Lung (tissue), 11 donors: ENCODE measurements at regions not wholly inside any gene's neighbourhood (a gene's known extent, or its start where the extent isn't known, plus 50 kb on each side); places are given as distances from the start of the nearest gene placed in this dataset.
"Not testable (repeated sequence)": the region's sequence is repeated elsewhere in the genome, so short reads cannot be mapped to it uniquely, and the experiment has no call there.

Source experiments
- ATAC-seq: fragments of 200-7000 bp; cut with Tn5 transposase; one replicate; pipeline ENCODE4 v1.9.1; 2020; ENCODE audit warnings: moderate number of reproducible peaks; ENCODE audit not compliant: insufficient read depth, low FRiP score
- DNase-seq, 3 donors: peaks; one replicate each; pipeline ENCODE4 v3.0.0-alpha.2; 2013 to 2017
- H3K27ac ChIP-seq, 2 donors: one replicate each; pipeline ENCODE4 v1.5.1; 2013; ENCODE audit warnings: mild to moderate bottlenecking in 2 of 2, moderate library complexity in 2 of 2, control low read depth in 1 of 2, inconsistent platforms in 1 of 2, low read depth in 1 of 2, low read length in 1 of 2
- H3K27me3 ChIP-seq, 3 donors: one replicate each; pipeline ENCODE4 v1.5.1; 2013; ENCODE audit warnings: low read length in 2 of 3; ENCODE audit not compliant: control insufficient read depth in 3 of 3, insufficient read depth in 3 of 3
- H3K36me3 ChIP-seq, 4 donors: one replicate each; pipeline ENCODE4 v1.5.1; 2013; ENCODE audit warnings: low read length in 4 of 4, mild to moderate bottlenecking in 1 of 4, moderate library complexity in 1 of 4; ENCODE audit not compliant: control insufficient read depth in 4 of 4, insufficient read depth in 4 of 4
- H3K4me1 ChIP-seq, 5 donors: one replicate each; pipeline ENCODE4 v1.5.1; 2013; ENCODE audit warnings: low read length in 5 of 5, mild to moderate bottlenecking in 2 of 5, moderate library complexity in 1 of 5; ENCODE audit not compliant: control insufficient read depth in 5 of 5, insufficient read depth in 5 of 5
- H3K4me3 ChIP-seq: one replicate; pipeline ENCODE4 v1.5.1; 2013; ENCODE audit warnings: mild to moderate bottlenecking, control low read depth, moderate library complexity
- H3K9ac ChIP-seq, 2 donors: one replicate each; pipeline ENCODE4 v1.5.1; 2013; ENCODE audit warnings: low read length in 2 of 2, control low read depth in 1 of 2; ENCODE audit not compliant: insufficient read depth in 1 of 2
- H3K9me3 ChIP-seq, 4 donors: one replicate each; pipeline ENCODE4 v1.5.1; 2013; ENCODE audit warnings: low read length in 3 of 4, mild to moderate bottlenecking in 1 of 4, moderate library complexity in 1 of 4; ENCODE audit not compliant: control insufficient read depth in 4 of 4, insufficient read depth in 3 of 4
- WGBS, 2 donors: extraction: QIAGEN DNeasy Blood & Tissue Kit; methylation state at CpG; one replicate each; pipeline ENCODE4 v1.1.7; 2013; 5-methylcytosine and 5-hydroxymethylcytosine counted together
- TF ChIP-seq, protein P1 (sequence below): IDR thresholded peaks from 2 replicates; pipeline ENCODE4 v1.5.1; 2012; ENCODE audit warnings: mild to moderate bottlenecking; ENCODE audit errors: control extremely low read depth, extremely low read depth
- donor health status: control.
- donor health status: control.
- donor health status: Bipolar disorder and iron deficiency.
- donor health status: healthy.
- donor health status: DM: yes; HTN: yes; CAD: no.

DNA sequence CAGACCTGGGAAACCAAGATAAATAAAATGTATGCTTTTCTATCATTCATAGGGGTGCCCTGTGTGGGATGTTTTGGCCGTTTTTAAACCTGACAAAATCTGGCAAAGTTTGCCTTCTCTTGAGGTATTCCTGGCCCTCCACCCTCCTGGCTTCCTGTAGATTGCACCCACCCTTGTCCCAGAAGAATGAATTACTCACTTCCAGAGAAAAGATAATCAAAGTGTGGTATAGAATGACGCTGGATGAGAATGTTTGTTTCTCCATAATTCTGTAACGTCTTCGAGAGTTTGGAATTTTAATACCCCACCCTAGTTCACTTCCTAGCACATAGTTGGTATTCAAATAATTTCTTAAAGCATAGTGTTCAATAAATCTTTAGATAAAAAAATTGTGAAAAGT lies 519.7 kb upstream of the PFKP start:
- no peaks in the 10 kb centered on the region for H3K4me1 ChIP-seq
- no peaks in the 10 kb centered on the region for H3K27me3 ChIP-seq
- TF ChIP-seq, protein P1, sequence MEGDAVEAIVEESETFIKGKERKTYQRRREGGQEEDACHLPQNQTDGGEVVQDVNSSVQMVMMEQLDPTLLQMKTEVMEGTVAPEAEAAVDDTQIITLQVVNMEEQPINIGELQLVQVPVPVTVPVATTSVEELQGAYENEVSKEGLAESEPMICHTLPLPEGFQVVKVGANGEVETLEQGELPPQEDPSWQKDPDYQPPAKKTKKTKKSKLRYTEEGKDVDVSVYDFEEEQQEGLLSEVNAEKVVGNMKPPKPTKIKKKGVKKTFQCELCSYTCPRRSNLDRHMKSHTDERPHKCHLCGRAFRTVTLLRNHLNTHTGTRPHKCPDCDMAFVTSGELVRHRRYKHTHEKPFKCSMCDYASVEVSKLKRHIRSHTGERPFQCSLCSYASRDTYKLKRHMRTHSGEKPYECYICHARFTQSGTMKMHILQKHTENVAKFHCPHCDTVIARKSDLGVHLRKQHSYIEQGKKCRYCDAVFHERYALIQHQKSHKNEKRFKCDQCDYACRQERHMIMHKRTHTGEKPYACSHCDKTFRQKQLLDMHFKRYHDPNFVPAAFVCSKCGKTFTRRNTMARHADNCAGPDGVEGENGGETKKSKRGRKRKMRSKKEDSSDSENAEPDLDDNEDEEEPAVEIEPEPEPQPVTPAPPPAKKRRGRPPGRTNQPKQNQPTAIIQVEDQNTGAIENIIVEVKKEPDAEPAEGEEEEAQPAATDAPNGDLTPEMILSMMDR = no peak
- no peak overlapping the region for H3K4me3 ChIP-seq
- ATAC-seq (no peak), DNase-seq (no peak)
- no peak overlapping the region for H3K27ac ChIP-seq
- 52 to 63% methylated on average over 4 of the region's 4 CpGs for WGBS, 2 donors
- H3K9me3 ChIP-seq = peaks cover 0 to 2% (median 0%) of the 10 kb centered on the region in 4 donors
- H3K9ac ChIP-seq = no peak overlapping the region
- H3K36me3 ChIP-seq = no peaks in the 10 kb centered on the region

DNA sequence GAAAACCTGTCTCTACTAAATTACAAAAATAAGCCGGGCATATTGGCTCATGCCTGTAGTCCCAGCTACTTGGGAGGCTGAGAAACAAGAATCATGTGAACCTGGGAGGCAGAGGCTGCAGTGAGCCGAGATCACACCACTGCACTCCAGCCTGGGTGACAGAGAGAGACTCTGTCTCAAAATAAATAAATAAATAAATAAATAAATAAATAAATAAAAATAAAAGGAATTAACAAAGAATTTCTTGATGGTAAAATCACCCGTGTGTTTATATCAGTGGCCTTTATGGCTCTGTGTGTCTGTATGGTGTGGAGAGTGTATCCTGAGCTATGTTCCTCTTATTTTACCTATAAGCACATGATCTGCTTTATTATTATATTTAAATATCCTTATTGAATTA lies 520.5 kb upstream of the PFKP start:
- not testable (repeated sequence) for H3K27me3 ChIP-seq, H3K36me3 ChIP-seq, H3K4me3 ChIP-seq, ATAC-seq, DNase-seq, H3K4me1 ChIP-seq, H3K9ac ChIP-seq, H3K9me3 ChIP-seq, H3K27ac ChIP-seq
- WGBS, 2 donors = 90 to 95% methylated on average over 3 of the region's 3 CpGs

DNA sequence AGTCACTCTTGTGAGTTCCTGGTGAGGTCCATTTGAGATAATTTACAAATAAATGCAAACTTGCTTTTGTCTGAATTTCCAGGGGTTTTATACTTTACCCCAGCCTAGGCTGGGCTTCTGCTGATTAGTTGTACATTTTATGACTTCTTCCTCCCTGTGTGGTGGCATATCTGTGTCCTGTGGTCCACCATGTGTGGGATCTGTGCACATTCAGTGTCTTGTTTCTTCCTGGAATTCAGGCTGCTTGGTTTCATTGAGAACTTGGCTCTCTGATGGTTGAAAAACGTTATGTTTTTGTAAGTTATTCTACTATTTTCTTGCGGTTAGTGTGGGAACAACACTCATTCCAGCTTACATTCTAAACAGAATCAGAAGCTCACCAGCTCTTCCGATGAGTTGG lies 523.4 kb upstream of the PFKP start:
- ATAC-seq = no peak
- TF ChIP-seq, protein P1 = no peak
- WGBS, 2 donors = 82 to 94% methylated on average over 3 of the region's 3 CpGs
- no peaks in the 10 kb centered on the region for H3K9me3 ChIP-seq
- DNase-seq = no peak
- H3K36me3 ChIP-seq = no peaks in the 10 kb centered on the region
- H3K27ac ChIP-seq = no peak overlapping the region
- H3K27me3 ChIP-seq = no peaks in the 10 kb centered on the region
- H3K4me3 ChIP-seq = no peak overlapping the region
- H3K4me1 ChIP-seq = no peaks in the 10 kb centered on the region
- no peak overlapping the region for H3K9ac ChIP-seq

DNA sequence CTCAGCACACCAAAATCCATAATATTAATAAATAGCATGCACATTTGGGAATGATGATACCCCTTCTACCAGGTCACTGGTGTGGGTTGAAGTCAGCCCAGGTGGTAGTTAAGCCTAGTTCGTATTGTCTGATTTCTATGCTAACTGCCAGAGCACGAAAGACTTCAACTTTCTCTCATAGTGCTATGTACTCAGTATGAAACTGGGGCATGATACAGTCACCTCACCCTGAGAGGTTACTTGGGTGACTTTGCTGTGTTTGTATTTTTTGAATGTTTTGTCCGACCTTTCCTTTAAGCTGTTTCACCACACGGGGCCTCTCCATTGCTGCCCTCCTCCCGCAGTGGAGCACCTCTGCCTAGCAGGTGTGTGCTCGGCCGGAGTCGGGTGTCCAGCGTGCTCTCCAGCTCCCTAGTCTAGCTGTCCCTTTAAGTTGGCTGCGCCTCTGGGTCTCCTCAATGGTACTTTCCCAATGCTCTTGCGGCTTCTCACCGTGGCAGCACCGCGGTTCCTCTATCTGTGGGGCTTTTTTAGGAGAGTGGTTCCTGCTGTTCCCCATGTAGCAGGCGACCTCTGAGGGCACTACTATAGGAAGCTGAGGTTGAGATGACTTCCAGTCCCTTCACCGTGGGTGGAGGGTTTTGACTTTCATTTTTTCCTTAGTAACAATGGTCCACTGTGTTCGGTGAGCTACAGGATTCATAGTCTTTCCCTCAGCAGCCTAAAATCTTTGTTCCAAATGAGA lies 524.0 kb upstream of the PFKP start:
- no peaks in the 10 kb centered on the region for H3K27me3 ChIP-seq
- 86 to 88% methylated on average over 17 of the region's 17 CpGs for WGBS, 2 donors
- H3K9me3 ChIP-seq = no peaks in the 10 kb centered on the region
- no peaks in the 10 kb centered on the region for H3K4me1 ChIP-seq
- TF ChIP-seq, protein P1 = no peak
- no peak for DNase-seq
- H3K36me3 ChIP-seq = no peaks in the 10 kb centered on the region
- no peak overlapping the region for H3K9ac ChIP-seq
- H3K4me3 ChIP-seq = no peak overlapping the region
- H3K27ac ChIP-seq = no peak overlapping the region
- ATAC-seq = no peak
